HFFc6 (cell line): ENCODE measurements at regions not wholly inside any gene's neighbourhood (a gene's known extent, or its start where the extent isn't known, plus 50 kb on each side); places are given as distances from the start of the nearest gene placed in this dataset.

Source experiments
- DNase-seq: peaks from one replicate; pipeline ENCODE4 v3.0.0-alpha.2; 2018
- H3K27ac Mint-ChIP-seq: 2 replicates; pipeline ENCODE4 v1.8.0; 2020; ENCODE audit warnings: mild to moderate bottlenecking, mixed read lengths
- H3K27me3 Mint-ChIP-seq: 2 replicates; pipeline ENCODE4 v1.8.0; 2021; ENCODE audit warnings: mild to moderate bottlenecking, moderate library complexity, mixed read lengths; ENCODE audit not compliant: insufficient read depth
- H3K36me3 Mint-ChIP-seq: 2 replicates; pipeline ENCODE4 v1.8.0; 2021; ENCODE audit warnings: low read depth, mixed read lengths
- H3K4me1 Mint-ChIP-seq: 2 replicates; pipeline ENCODE4 v1.8.0; 2020; ENCODE audit warnings: low read depth, mixed read lengths
- H3K4me3 Mint-ChIP-seq: 2 replicates; pipeline ENCODE4 v1.8.0; 2020; ENCODE audit warnings: mild to moderate bottlenecking, moderate library complexity, mixed read lengths
- H3K9me3 Mint-ChIP-seq: 2 replicates; pipeline ENCODE4 v1.8.0; 2020; ENCODE audit warnings: mild to moderate bottlenecking, mixed read lengths
- TF ChIP-seq, protein P1 (sequence below): fragments of 200-600 bp; sonication (generic); IDR thresholded peaks from 2 replicates; pipeline ENCODE4 v1.5.0; 2021; ENCODE audit warnings: antibody characterized with exemption, mild to moderate bottlenecking

DNA sequence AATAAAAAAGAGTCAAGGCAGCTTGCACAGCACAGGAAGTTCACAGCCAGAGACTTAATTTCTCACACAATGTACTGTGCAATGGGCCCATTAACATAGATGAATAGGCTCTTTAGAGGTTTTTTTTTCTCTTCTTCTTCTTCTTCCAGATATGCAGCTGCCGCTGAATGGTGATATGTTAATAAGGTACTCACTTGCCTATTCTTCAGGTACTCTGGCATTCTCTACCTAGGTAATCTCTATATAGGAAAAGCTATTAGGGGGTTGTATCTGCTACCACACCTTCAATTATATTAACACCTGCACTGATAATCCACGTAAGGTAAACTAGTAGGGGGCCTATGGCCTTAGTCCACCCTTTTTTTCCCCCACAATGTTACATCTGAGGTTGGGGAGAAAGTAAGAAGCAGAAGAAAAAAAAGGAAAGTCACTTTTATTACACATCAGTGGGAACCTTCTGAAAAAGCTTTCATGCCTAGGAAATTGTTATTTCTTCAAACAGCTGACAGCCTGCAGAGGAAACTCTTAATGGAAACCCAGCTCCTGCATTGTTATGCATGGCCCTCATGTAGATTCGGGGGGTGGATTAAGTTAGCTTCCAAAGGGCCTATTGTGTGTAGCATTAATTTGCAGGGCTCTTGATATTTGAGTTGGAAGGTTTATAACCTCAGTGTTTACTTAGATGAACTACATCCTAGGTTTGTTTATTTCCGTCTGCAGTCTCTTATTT, 525.5 kb downstream of the ZIC1 start:
- no peak overlapping the region for H3K4me3 Mint-ChIP-seq
- no peaks in the 10 kb centered on the region for H3K36me3 Mint-ChIP-seq
- TF ChIP-seq, protein P1, sequence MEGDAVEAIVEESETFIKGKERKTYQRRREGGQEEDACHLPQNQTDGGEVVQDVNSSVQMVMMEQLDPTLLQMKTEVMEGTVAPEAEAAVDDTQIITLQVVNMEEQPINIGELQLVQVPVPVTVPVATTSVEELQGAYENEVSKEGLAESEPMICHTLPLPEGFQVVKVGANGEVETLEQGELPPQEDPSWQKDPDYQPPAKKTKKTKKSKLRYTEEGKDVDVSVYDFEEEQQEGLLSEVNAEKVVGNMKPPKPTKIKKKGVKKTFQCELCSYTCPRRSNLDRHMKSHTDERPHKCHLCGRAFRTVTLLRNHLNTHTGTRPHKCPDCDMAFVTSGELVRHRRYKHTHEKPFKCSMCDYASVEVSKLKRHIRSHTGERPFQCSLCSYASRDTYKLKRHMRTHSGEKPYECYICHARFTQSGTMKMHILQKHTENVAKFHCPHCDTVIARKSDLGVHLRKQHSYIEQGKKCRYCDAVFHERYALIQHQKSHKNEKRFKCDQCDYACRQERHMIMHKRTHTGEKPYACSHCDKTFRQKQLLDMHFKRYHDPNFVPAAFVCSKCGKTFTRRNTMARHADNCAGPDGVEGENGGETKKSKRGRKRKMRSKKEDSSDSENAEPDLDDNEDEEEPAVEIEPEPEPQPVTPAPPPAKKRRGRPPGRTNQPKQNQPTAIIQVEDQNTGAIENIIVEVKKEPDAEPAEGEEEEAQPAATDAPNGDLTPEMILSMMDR: no peak
- no peaks in the 10 kb centered on the region for H3K9me3 Mint-ChIP-seq
- H3K27ac Mint-ChIP-seq: no peak overlapping the region
- H3K4me1 Mint-ChIP-seq: peaks cover 24% of the 10 kb centered on the region
- DNase-seq: no peak
- H3K27me3 Mint-ChIP-seq: no peaks in the 10 kb centered on the region

DNA sequence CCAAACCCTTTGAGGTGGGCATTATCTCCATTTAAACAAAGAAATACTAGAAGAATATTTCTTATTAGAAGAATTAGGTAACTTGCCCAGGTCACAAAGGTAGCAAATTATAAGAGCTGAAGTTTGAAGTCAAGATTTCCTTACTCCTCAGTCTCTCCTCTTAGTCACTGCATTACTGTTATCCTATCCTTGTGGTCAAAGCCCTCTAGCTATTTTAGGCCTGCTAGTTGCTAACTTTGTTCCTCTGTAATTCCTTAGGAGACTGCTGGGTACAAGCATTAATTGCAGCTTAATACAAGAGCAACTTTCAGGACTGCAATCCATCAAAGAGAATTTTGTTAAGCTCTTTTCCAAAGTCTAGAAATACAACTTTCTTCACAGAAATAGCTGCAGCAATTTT, 528.2 kb downstream of the ZIC1 start:
- no peak overlapping the region for H3K27ac Mint-ChIP-seq
- H3K4me1 Mint-ChIP-seq: peaks cover 24% of the 10 kb centered on the region
- H3K27me3 Mint-ChIP-seq: no peaks in the 10 kb centered on the region
- TF ChIP-seq, protein P1: no peak
- peak; percentile 38 for DNase-seq
- H3K9me3 Mint-ChIP-seq: no peaks in the 10 kb centered on the region
- no peak overlapping the region for H3K4me3 Mint-ChIP-seq
- no peaks in the 10 kb centered on the region for H3K36me3 Mint-ChIP-seq

DNA sequence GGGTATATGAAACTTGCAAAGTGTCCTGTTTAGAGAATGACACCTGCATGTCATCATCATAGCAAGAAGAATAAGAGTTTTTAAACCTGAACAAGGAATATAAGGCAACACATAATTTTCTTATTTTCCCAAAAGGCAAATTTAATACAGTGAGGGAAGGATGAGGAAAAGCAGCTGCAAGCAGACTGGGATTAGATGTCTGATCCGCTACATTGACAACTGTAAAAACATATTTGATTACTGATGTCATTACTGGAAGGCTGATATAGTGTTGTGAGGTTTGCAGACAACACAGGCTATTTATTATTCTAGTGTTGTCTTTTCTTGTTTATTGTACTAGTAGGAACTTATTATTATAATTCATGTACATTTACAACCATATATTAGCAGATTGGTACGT, 528.7 kb downstream of the ZIC1 start:
- TF ChIP-seq, protein P1: no peak
- Mint-ChIP-seq H3K4me1 (peaks cover 29% of the 10 kb centered on the region), H3K27ac (no peak overlapping the region)

DNA sequence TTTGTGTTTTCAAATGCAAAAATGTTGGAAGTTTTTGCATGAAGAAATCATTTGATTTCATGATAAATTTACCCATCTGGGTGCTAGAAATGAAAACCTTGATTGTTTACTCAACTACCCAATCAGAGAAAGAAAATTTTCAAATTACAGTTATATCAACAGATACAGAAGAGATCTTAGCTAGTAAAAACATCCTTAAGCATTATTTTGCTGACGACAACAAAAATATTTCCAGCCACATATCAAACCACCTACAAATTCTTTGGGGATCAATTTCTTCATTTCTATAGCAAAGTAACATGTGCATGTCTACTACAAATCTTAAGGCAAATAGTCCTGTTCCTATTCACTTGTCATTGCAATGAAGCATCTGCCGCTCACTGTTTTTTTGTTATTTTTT, 530.3 kb downstream of the ZIC1 start:
- no peaks in the 10 kb centered on the region for H3K36me3 Mint-ChIP-seq
- no peak overlapping the region for H3K27ac Mint-ChIP-seq
- TF ChIP-seq, protein P1: no peak
- H3K9me3 Mint-ChIP-seq: no peaks in the 10 kb centered on the region
- H3K27me3 Mint-ChIP-seq: no peaks in the 10 kb centered on the region
- no peak for DNase-seq
- H3K4me1 Mint-ChIP-seq: peaks cover 44% of the 10 kb centered on the region
- H3K4me3 Mint-ChIP-seq: no peak overlapping the region

More for the DNA sequence above, 528.7 kb downstream of the ZIC1 start:
- Mint-ChIP-seq H3K36me3 (no peaks in the 10 kb centered on the region), H3K4me3 (no peak overlapping the region), H3K27me3 (no peaks in the 10 kb centered on the region), H3K9me3 (no peaks in the 10 kb centered on the region)
- no peak for DNase-seq

DNA sequence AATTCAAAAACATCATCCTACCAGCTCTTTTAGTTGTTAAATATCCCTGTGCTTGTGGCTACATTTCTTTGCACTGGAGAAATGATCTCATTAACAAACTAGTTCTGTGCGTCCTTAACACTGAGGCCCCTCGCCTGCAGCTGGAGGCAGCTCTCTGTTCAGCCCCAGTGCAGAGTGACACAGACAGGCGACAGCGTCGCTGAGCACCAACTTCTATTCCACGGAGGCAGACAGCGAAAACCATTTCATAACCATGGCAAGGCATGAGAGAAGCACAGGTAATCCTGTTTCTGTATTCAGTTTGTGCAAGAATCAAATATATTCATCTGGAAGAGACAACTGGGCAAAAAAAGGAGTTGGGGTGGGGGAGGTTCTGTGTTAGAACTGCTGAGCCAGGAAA, 530.7 kb downstream of the ZIC1 start:
- Mint-ChIP-seq H3K4me3 (no peak overlapping the region), H3K27ac (no peak overlapping the region), H3K36me3 (no peaks in the 10 kb centered on the region), H3K4me1 (peaks cover 45% of the 10 kb centered on the region), H3K27me3 (no peaks in the 10 kb centered on the region), H3K9me3 (no peaks in the 10 kb centered on the region)
- TF ChIP-seq, protein P1: no peak
- no peak for DNase-seq
